Neural cell (in vitro differentiated cells): ENCODE measurements at regions not wholly inside any gene's neighbourhood (a gene's known extent, or its start where the extent isn't known, plus 50 kb on each side); places are given as distances from the start of the nearest gene placed in this dataset.

Source experiments
- EP300 ChIP-seq: fragments of 450-650 bp; conservative IDR thresholded peaks from 2 replicates; pipeline ENCODE4 v1.6.1; 2014; ENCODE audit warnings: antibody characterized with exemption, mild to moderate bottlenecking, moderate library complexity; ENCODE audit not compliant: poor library complexity, severe bottlenecking
- EZH2 ChIP-seq: fragments of 200-600, 300-800 bp; shearing (Covaris generic), sonication (generic); IDR thresholded peaks from 2 replicates; pipeline ENCODE4 v1.6.1; 2014; ENCODE audit warnings: antibody characterized with exemption, low read length, borderline replicate concordance, mild to moderate bottlenecking; ENCODE audit not compliant: insufficient read depth, poor library complexity, severe bottlenecking
- RAD21 ChIP-seq: fragments of 450-650 bp; conservative IDR thresholded peaks from 2 replicates; pipeline ENCODE4 v1.6.1; 2014; ENCODE audit warnings: antibody characterized with exemption, mild to moderate bottlenecking, moderate library complexity
- SMC3 ChIP-seq: fragments of 450-650 bp; conservative IDR thresholded peaks from 2 replicates; pipeline ENCODE4 v1.6.1; 2014; ENCODE audit warnings: antibody characterized with exemption, mild to moderate bottlenecking, moderate library complexity; ENCODE audit not compliant: poor library complexity
- TAF1 ChIP-seq: IDR thresholded peaks from 2 replicates; pipeline ENCODE4 v1.6.1; 2012; ENCODE audit warnings: low read depth
- TF ChIP-seq, protein P1 (sequence below): fragments of 450-650 bp; IDR thresholded peaks from 2 replicates; pipeline ENCODE4 v1.5.1; 2014; ENCODE audit warnings: antibody characterized with exemption, mild to moderate bottlenecking, moderate library complexity; ENCODE audit not compliant: poor library complexity, severe bottlenecking

DNA sequence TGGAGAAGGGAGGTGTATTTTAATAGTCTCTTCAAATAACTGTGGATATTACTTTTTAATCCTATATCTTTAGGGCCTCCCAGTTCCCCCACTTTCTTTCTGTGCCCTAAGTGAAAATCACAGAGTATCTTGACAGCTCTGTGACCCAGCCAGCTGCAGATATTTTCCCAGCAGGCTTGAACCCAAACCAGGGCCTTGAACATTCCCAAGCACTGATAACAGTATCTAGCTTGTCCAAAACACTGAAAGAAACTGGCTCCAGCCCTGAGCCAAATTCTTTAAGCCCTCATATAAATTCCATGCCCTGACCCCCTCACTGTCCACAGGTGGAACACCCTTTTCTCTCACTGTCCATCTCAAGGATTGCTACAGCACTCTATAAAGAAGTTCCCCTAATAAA, 388.1 kb upstream of the CHAC2 start:
- TF ChIP-seq, protein P1, sequence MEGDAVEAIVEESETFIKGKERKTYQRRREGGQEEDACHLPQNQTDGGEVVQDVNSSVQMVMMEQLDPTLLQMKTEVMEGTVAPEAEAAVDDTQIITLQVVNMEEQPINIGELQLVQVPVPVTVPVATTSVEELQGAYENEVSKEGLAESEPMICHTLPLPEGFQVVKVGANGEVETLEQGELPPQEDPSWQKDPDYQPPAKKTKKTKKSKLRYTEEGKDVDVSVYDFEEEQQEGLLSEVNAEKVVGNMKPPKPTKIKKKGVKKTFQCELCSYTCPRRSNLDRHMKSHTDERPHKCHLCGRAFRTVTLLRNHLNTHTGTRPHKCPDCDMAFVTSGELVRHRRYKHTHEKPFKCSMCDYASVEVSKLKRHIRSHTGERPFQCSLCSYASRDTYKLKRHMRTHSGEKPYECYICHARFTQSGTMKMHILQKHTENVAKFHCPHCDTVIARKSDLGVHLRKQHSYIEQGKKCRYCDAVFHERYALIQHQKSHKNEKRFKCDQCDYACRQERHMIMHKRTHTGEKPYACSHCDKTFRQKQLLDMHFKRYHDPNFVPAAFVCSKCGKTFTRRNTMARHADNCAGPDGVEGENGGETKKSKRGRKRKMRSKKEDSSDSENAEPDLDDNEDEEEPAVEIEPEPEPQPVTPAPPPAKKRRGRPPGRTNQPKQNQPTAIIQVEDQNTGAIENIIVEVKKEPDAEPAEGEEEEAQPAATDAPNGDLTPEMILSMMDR: no peak
- TF ChIP-seq SMC3 (no peak), EZH2 (no peak), RAD21 (no peak), EP300 (no peak), TAF1 (no peak)
